ENCODE measurements at regions not wholly inside any gene's neighbourhood (a gene's known extent, or its start where the extent isn't known, plus 50 kb on each side); places are given as distances from the start of the nearest gene placed in this dataset.

DNA sequence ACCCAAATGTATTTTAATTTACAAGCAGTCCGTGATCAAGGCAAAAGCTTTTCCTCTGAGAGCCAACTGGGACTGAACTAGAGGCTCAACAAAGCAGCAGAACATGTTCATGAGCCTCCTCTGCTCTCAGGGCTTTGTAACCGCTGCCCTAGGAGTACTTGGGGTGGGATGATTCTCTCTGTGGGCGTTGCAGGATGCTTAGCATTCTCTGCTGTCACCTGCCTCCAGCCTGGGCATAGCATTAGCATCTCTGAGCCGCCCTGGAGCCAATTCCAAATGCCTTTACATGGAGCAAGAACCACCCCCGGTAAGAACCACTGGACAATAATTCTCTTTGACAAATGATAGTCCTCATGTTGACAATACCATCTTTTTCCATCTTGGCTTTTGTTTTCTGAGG, 237.6 kb upstream of the CDH4 start:
- TF ChIP-seq, protein P1, sequence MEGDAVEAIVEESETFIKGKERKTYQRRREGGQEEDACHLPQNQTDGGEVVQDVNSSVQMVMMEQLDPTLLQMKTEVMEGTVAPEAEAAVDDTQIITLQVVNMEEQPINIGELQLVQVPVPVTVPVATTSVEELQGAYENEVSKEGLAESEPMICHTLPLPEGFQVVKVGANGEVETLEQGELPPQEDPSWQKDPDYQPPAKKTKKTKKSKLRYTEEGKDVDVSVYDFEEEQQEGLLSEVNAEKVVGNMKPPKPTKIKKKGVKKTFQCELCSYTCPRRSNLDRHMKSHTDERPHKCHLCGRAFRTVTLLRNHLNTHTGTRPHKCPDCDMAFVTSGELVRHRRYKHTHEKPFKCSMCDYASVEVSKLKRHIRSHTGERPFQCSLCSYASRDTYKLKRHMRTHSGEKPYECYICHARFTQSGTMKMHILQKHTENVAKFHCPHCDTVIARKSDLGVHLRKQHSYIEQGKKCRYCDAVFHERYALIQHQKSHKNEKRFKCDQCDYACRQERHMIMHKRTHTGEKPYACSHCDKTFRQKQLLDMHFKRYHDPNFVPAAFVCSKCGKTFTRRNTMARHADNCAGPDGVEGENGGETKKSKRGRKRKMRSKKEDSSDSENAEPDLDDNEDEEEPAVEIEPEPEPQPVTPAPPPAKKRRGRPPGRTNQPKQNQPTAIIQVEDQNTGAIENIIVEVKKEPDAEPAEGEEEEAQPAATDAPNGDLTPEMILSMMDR (IDR thresholded peaks at IDR 0.05; ENCODE audit: insufficient read depth, low read depth, low read length): no peak
- DNase-seq (ENCODE audit: low read depth): no peak
- POLR2A ChIA-PET: no interaction called here
- no peak overlapping the region for H3K4me3 ChIP-seq (ENCODE audit: low read depth, low read length)
- CTCF ChIA-PET: no interaction called here
- no peaks in the 10 kb centered on the region for H3K36me3 ChIP-seq (ENCODE audit: control insufficient read depth, insufficient read depth, low read length)
- H3K27me3 ChIP-seq (ENCODE audit: control insufficient read depth, insufficient read depth, low read length): no peaks in the 10 kb centered on the region

DNA sequence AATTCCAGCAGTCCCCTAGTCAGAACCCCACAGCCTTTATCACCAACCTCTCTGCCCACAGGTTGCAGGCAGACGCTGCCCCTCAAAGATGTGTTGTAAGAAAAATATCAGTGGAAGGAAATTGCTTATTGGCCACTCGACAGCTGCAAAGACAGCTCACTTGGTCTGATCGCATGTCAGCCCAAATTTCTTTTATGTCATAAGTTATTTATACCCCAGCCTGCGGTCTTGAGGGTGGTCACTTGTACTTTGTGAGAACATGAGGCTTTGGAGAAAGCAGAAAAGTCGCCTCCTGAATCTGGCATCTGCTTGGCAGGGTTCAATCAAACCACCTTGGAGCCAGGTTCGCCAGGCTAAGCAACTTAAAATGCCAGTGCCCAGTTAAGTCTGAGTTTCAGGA, 236.5 kb upstream of the CDH4 start:
- DNase-seq (ENCODE audit: low read depth): no peak
- ChIA-PET POLR2A (no interaction called here), CTCF (no interaction called here)
- no peaks in the 10 kb centered on the region for H3K36me3 ChIP-seq (ENCODE audit: control insufficient read depth, insufficient read depth, low read length)
- H3K4me3 ChIP-seq (ENCODE audit: low read depth, low read length): no peak overlapping the region
- TF ChIP-seq, protein P1 (IDR thresholded peaks at IDR 0.05; ENCODE audit: insufficient read depth, low read depth, low read length): no peak
- H3K27me3 ChIP-seq (ENCODE audit: control insufficient read depth, insufficient read depth, low read length): no peaks in the 10 kb centered on the region

DNA sequence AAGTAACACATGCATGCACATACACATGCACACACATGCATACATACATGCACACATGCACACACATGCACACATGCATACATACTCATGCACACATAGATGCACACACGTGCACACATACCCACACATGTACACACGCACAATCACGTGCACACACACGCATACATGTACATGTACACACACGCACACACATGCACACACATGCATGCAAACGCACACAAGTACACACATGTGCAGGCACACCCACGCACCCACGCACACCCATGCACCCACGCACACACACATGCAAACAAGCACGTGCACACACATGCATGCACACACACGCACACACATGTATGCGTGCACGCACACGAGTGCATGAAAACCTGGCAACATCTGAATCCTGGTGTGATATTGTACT, 232.7 kb upstream of the CDH4 start:
- Histone ChIP-seq H3K27me3 (ENCODE audit: control insufficient read depth, insufficient read depth, low read length) (no peaks in the 10 kb centered on the region), H3K36me3 (ENCODE audit: control insufficient read depth, insufficient read depth, low read length) (no peaks in the 10 kb centered on the region), H3K4me3 (ENCODE audit: low read depth, low read length) (no peak overlapping the region)
- POLR2A ChIA-PET: no interaction called here
- CTCF ChIA-PET: no interaction called here
- TF ChIP-seq, protein P1 (IDR thresholded peaks at IDR 0.05; ENCODE audit: insufficient read depth, low read depth, low read length): no peak
- no peak for DNase-seq (ENCODE audit: low read depth)

DNA sequence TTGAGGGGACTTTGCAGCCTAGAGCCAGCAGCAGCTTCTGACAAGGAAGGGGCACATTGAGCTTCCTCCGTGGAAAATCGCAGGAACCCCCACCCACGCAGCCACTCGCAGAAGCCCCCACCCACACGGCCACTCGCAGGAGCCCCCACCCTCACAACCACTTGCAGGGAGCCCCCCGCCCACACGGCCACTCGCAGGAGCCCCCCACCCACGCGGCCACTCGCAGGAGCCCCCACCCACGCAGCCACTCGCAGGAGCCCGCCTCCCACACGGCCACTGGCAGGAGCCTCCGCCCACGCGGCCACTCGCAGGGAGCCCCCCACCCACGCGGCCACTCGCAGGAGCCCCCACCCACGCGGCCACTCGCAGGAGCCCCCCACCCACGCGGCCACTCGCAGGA, 228.4 kb upstream of the CDH4 start:
- CTCF ChIA-PET: no interaction called here
- POLR2A ChIA-PET: no interaction called here
- Histone ChIP-seq H3K4me3 (ENCODE audit: low read depth, low read length) (no peak overlapping the region), H3K27me3 (ENCODE audit: control insufficient read depth, insufficient read depth, low read length) (no peaks in the 10 kb centered on the region), H3K36me3 (ENCODE audit: control insufficient read depth, insufficient read depth, low read length) (no peaks in the 10 kb centered on the region)
- TF ChIP-seq, protein P1 (IDR thresholded peaks at IDR 0.05; ENCODE audit: insufficient read depth, low read depth, low read length): no peak
- no peak for DNase-seq (ENCODE audit: low read depth)

DNA sequence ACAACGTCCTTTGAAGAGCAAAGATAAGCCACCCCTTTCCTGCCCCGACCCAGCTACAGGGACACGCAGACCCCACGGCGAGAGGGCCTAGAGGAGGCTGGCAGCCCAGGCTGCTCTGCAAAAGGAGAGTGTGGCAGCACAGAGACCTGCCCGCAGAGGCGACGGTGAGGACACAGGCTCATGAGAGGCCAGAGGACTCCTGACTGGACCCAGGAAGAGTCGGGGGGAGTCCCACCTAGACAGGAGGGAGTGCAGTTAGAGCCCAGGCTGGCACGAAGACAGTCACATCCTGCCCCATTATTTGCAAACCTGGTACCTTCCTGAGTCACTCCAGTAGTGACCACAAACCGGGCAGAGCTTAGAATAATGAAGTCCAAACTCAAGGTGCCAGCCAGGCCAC, 227.7 kb upstream of the CDH4 start:
- DNase-seq (ENCODE audit: low read depth): no peak
- H3K36me3 ChIP-seq (ENCODE audit: control insufficient read depth, insufficient read depth, low read length): no peaks in the 10 kb centered on the region
- H3K27me3 ChIP-seq (ENCODE audit: control insufficient read depth, insufficient read depth, low read length): no peaks in the 10 kb centered on the region
- TF ChIP-seq, protein P1 (IDR thresholded peaks at IDR 0.05; ENCODE audit: insufficient read depth, low read depth, low read length): no peak
- CTCF ChIA-PET: no interaction called here
- POLR2A ChIA-PET: no interaction called here
- H3K4me3 ChIP-seq (ENCODE audit: low read depth, low read length): no peak overlapping the region
